ENCODE measurements at regions not wholly inside any gene's neighbourhood (a gene's known extent, or its start where the extent isn't known, plus 50 kb on each side); places are given as distances from the start of the nearest gene placed in this dataset.

- TF ChIP-seq CTCF (conservative IDR thresholded peaks at IDR 0.05) = no peak
- no peaks in the 10 kb centered on the region; a peak in 2 of 7 replicates for H3K36me3 Mint-ChIP-seq (ENCODE audit: insufficient read depth in 1 of 3, low read depth in 3 of 3)
- WGBS (ENCODE audit: extremely low coverage, insufficient read length, low lambda C conversion rate) = no CpG with 5 or more reads among the region's 6 CpGs
Measured at GRCh38 chr5:133730346-133730745, 118.0 kb upstream of the FSTL4 start.

More at GRCh38 chr5:133730346-133730745, 118.0 kb upstream of the FSTL4 start:
- no peak overlapping the region for H2BK12ac ChIP-seq (ENCODE audit: insufficient read length, low read depth, low read length)
- no peak overlapping the region for H2AK5ac ChIP-seq (ENCODE audit: insufficient read length, low read length)
- no peak overlapping the region for H4K8ac ChIP-seq (replicated peaks; ENCODE audit: insufficient read length, low read depth, low read length)
- H2BK5ac ChIP-seq (ENCODE audit: insufficient read length, low read length) = no peak overlapping the region
- H3K27me3 ChIP-seq (ENCODE audit: insufficient read depth, low read length) = no peaks in the 10 kb centered on the region
- H2BK20ac ChIP-seq (ENCODE audit: low read depth, low read length, poor library complexity, severe bottlenecking) = no peak overlapping the region
- no peak overlapping the region for H4K91ac ChIP-seq (ENCODE audit: insufficient read length, low read depth, low read length)
- Mint-ChIP-seq H3K9me3 (peaks cover 0 to 4% of the 10 kb centered on the region in 2 experiments; a peak in 4 of 5 replicates), H3K27me3 (ENCODE audit: low read depth) (peaks cover 19% of the 10 kb centered on the region), H3K4me3 (no peak overlapping the region), H3K4me1 (peaks cover 0 to 2% of the 10 kb centered on the region in 2 experiments; a peak in 1 of 4 replicates), H3K27ac (no peak overlapping the region)
- H3K23ac ChIP-seq (ENCODE audit: insufficient read length, low read depth, low read length) = no peak overlapping the region
- no peak overlapping the region for H3T11ph ChIP-seq (ENCODE audit: low read length)
- no peak overlapping the region for H2BK15ac ChIP-seq (ENCODE audit: low read depth, low read length)
- no peaks in the 10 kb centered on the region for H3K23me2 ChIP-seq (ENCODE audit: insufficient read length, low read depth, low read length, poor library complexity, severe bottlenecking)
- H3K27ac ChIP-seq (ENCODE audit: insufficient read length, low read depth, low read length) = no peak overlapping the region
- no peak overlapping the region for H2AFZ ChIP-seq (ENCODE audit: low read length)
- no peaks in the 10 kb centered on the region for H3K79me2 ChIP-seq (ENCODE audit: insufficient read depth, low read length)
- no peak overlapping the region for H3K18ac ChIP-seq (ENCODE audit: insufficient read length, low read depth, low read length)
- H3K14ac ChIP-seq (ENCODE audit: insufficient read depth, low read length) = no peak overlapping the region
- H3K4me1 ChIP-seq (ENCODE audit: insufficient read depth, low read length) = no peaks in the 10 kb centered on the region
- H3K9ac ChIP-seq (ENCODE audit: extremely low read depth, insufficient read length, low read length) = no peak overlapping the region
- H3K9me3 ChIP-seq (ENCODE audit: control insufficient read depth, low read depth, low read length) = peaks cover 6% of the 10 kb centered on the region
- H3K56ac ChIP-seq (ENCODE audit: insufficient read length, low read depth, low read length) = no peak overlapping the region
- H3K4ac ChIP-seq (ENCODE audit: low read depth, low read length) = no peak overlapping the region
- no peaks in the 10 kb centered on the region for H4K20me1 ChIP-seq (ENCODE audit: control insufficient read depth, insufficient read depth, insufficient read length)
- H4K5ac ChIP-seq (ENCODE audit: insufficient read length, low read depth, low read length) = no peak overlapping the region
- H3K4me2 ChIP-seq (ENCODE audit: insufficient read depth, insufficient read length, low read length) = no peak overlapping the region
- H3K79me1 ChIP-seq (ENCODE audit: insufficient read depth, low read depth, low read length, poor library complexity, severe bottlenecking) = no peaks in the 10 kb centered on the region
- no peak for DNase-seq
- no peak overlapping the region for H2BK120ac ChIP-seq (ENCODE audit: low read depth, low read length, poor library complexity, severe bottlenecking)
